Ishikawa (cell line): ENCODE measurements at regions not wholly inside any gene's neighbourhood (a gene's known extent, or its start where the extent isn't known, plus 50 kb on each side); places are given as distances from the start of the nearest gene placed in this dataset.
A peak's percentile ranks its signal among the peaks of the same experiment; 100 is the strongest.

Experiments
- CEBPB ChIP-seq: IDR thresholded peaks from 2 replicates; pipeline ENCODE4 v1.6.1; 2012
- CREB1 ChIP-seq: IDR thresholded peaks from 2 replicates; pipeline ENCODE4 v1.6.1; 2012; ENCODE audit warnings: low read depth
- EP300 ChIP-seq: IDR thresholded peaks from 2 replicates; pipeline ENCODE4 v1.6.1; 2012; ENCODE audit warnings: borderline replicate concordance
- FOXM1 ChIP-seq: IDR thresholded peaks from 2 replicates; pipeline ENCODE4 v1.6.1; 2012; ENCODE audit warnings: low read depth, borderline replicate concordance
- NFIC ChIP-seq: IDR thresholded peaks from 2 replicates; pipeline ENCODE4 v1.6.1; 2012
- RAD21 ChIP-seq: IDR thresholded peaks from 2 replicates; pipeline ENCODE4 v1.6.1; 2012; ENCODE audit warnings: low read depth
- TAF1 ChIP-seq: IDR thresholded peaks from 2 replicates; pipeline ENCODE4 v1.6.1; 2012; ENCODE audit warnings: low read depth, mild to moderate bottlenecking
- TCF12 ChIP-seq: IDR thresholded peaks from 2 replicates; pipeline ENCODE4 v1.6.1; 2012; ENCODE audit warnings: low read depth
- TEAD4 ChIP-seq: IDR thresholded peaks from 2 replicates; pipeline ENCODE4 v1.6.1; 2012
- YY1 ChIP-seq: IDR thresholded peaks from 2 replicates; pipeline ENCODE4 v1.6.1; 2012; ENCODE audit warnings: low read depth
- ZBTB7A ChIP-seq: IDR thresholded peaks from 2 replicates; pipeline ENCODE4 v1.6.1; 2012; ENCODE audit warnings: low read depth
- TF ChIP-seq, protein P1 (sequence below): IDR thresholded peaks from 2 replicates; pipeline ENCODE4 v1.6.1; 2012
- TF ChIP-seq, protein P2 (sequence below): IDR thresholded peaks from 2 replicates; pipeline ENCODE4 v1.6.1; 2012; ENCODE audit warnings: low read depth, mild to moderate bottlenecking

DNA sequence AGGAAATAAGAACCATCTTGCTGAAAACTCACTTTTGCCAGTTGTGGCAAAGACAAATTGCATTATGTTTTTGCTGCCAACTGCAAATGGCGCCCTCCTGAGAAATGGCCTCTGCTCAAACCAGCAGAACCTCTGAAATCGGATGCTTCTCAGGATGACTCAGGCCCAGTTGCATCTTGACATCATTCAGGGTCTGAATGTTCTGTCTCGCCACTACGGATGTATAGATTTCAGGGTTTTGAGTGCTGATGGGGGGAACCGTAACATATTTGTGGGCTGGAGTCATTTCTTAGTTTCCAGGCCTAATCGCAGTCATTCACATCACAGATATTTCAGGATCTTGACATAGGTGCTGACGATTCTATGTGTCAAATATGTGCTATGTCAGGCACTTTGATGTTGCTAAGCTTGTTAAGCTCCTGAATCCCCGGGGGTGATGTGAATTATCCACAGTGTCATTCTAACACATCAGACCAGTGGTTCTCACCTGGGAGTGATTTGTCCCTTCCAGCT lies 207.1 kb downstream of the NFATC2 start:
- TF ChIP-seq EP300 (peak; percentile 80), CREB1 (no peak), NFIC (peak; percentile 45), YY1 (peak; percentile 73), TEAD4 (no peak; the same call in 1 of the 2 replicates), TCF12 (peak; percentile 59; the same call in 1 of the 2 replicates), TAF1 (no peak), CEBPB (no peak), FOXM1 (peak; percentile 60; the same call in 1 of the 2 replicates), ZBTB7A (no peak), RAD21 (no peak)
- TF ChIP-seq, protein P1, sequence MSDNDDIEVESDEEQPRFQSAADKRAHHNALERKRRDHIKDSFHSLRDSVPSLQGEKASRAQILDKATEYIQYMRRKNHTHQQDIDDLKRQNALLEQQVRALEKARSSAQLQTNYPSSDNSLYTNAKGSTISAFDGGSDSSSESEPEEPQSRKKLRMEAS = no peak
- TF ChIP-seq, protein P2, sequence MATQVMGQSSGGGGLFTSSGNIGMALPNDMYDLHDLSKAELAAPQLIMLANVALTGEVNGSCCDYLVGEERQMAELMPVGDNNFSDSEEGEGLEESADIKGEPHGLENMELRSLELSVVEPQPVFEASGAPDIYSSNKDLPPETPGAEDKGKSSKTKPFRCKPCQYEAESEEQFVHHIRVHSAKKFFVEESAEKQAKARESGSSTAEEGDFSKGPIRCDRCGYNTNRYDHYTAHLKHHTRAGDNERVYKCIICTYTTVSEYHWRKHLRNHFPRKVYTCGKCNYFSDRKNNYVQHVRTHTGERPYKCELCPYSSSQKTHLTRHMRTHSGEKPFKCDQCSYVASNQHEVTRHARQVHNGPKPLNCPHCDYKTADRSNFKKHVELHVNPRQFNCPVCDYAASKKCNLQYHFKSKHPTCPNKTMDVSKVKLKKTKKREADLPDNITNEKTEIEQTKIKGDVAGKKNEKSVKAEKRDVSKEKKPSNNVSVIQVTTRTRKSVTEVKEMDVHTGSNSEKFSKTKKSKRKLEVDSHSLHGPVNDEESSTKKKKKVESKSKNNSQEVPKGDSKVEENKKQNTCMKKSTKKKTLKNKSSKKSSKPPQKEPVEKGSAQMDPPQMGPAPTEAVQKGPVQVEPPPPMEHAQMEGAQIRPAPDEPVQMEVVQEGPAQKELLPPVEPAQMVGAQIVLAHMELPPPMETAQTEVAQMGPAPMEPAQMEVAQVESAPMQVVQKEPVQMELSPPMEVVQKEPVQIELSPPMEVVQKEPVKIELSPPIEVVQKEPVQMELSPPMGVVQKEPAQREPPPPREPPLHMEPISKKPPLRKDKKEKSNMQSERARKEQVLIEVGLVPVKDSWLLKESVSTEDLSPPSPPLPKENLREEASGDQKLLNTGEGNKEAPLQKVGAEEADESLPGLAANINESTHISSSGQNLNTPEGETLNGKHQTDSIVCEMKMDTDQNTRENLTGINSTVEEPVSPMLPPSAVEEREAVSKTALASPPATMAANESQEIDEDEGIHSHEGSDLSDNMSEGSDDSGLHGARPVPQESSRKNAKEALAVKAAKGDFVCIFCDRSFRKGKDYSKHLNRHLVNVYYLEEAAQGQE = no peak
